ENCODE measurements at regions not wholly inside any gene's neighbourhood (a gene's known extent, or its start where the extent isn't known, plus 50 kb on each side); places are given as distances from the start of the nearest gene placed in this dataset.

DNA sequence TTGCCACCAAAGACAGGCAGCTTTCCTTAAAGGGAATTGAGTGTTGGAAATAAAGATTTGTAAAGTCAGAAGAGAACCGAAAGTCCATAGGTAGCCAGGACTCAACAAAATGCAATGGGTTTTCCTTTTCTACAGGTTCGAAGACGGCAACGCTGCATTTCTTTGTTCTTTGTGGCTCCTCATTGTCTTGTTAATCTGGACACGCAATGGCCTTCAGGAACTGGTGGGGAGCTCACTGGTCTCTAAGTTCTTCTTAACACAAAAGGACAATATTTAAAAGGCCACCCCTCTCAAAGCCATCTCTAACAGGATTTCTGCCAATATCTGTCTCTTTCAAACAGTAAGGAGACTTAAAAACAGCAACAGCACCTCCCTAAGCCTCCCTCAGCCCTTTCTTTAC lies 170.6 kb downstream of the RMI1 start:
- Histone ChIP-seq H3K27ac (ENCODE audit: low read depth, low read length) (no peak overlapping the region), H3K36me3 (ENCODE audit: insufficient read depth, low read length) (no peaks in the 10 kb centered on the region), H2AFZ (ENCODE audit: low read length) (no peak overlapping the region), H3K27me3 (ENCODE audit: insufficient read depth, low read length) (no peaks in the 10 kb centered on the region), H3K4me1 (ENCODE audit: insufficient read depth, low read length) (peaks cover 13% of the 10 kb centered on the region), H3K4me3 (ENCODE audit: insufficient read depth, low read length) (no peak overlapping the region), H3K79me2 (ENCODE audit: insufficient read depth, low read length) (no peaks in the 10 kb centered on the region), H3K4me2 (ENCODE audit: insufficient read depth, low read length) (no peak overlapping the region), H4K20me1 (ENCODE audit: insufficient read depth, low read length) (no peaks in the 10 kb centered on the region), H3K9me3 (ENCODE audit: low read depth, low read length) (no peaks in the 10 kb centered on the region)
- no peak for DNase-seq (ENCODE audit: insufficient read length, low spot score, missing footprints)
- TF ChIP-seq, protein P1, sequence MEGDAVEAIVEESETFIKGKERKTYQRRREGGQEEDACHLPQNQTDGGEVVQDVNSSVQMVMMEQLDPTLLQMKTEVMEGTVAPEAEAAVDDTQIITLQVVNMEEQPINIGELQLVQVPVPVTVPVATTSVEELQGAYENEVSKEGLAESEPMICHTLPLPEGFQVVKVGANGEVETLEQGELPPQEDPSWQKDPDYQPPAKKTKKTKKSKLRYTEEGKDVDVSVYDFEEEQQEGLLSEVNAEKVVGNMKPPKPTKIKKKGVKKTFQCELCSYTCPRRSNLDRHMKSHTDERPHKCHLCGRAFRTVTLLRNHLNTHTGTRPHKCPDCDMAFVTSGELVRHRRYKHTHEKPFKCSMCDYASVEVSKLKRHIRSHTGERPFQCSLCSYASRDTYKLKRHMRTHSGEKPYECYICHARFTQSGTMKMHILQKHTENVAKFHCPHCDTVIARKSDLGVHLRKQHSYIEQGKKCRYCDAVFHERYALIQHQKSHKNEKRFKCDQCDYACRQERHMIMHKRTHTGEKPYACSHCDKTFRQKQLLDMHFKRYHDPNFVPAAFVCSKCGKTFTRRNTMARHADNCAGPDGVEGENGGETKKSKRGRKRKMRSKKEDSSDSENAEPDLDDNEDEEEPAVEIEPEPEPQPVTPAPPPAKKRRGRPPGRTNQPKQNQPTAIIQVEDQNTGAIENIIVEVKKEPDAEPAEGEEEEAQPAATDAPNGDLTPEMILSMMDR (IDR thresholded peaks at IDR 0.05; ENCODE audit: extremely low read depth, low read depth, low read length): no peak

DNA sequence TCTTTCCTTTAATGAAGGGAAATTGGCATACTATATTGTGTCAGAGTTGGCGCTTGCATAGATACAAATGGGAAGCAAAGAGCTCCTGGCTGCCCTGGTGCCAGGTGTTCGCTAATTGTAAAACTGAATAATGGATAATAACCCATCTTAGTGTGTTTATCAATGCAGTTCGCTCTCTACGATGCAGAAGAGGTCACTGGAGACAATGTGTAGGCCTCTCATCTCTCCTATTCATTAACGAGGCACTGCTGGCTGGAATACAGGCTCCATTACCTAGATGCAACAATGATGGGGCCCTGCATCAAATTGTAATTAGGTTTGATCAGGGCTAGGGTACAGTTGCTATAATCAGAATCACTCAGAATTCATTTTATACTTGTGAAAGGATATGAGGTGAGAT lies 171.0 kb downstream of the RMI1 start:
- no peak overlapping the region for H3K4me3 ChIP-seq (ENCODE audit: insufficient read depth, low read length)
- H4K20me1 ChIP-seq (ENCODE audit: insufficient read depth, low read length): no peaks in the 10 kb centered on the region
- TF ChIP-seq, protein P1 (IDR thresholded peaks at IDR 0.05; ENCODE audit: extremely low read depth, low read depth, low read length): no peak
- H3K36me3 ChIP-seq (ENCODE audit: insufficient read depth, low read length): no peaks in the 10 kb centered on the region
- H3K79me2 ChIP-seq (ENCODE audit: insufficient read depth, low read length): no peaks in the 10 kb centered on the region
- no peak overlapping the region for H2AFZ ChIP-seq (ENCODE audit: low read length)
- DNase-seq (ENCODE audit: insufficient read length, low spot score, missing footprints): no peak
- peaks cover 13% of the 10 kb centered on the region for H3K4me1 ChIP-seq (ENCODE audit: insufficient read depth, low read length)
- H3K4me2 ChIP-seq (ENCODE audit: insufficient read depth, low read length): no peak overlapping the region
- H3K27me3 ChIP-seq (ENCODE audit: insufficient read depth, low read length): no peaks in the 10 kb centered on the region
- H3K9me3 ChIP-seq (ENCODE audit: low read depth, low read length): no peaks in the 10 kb centered on the region
- H3K27ac ChIP-seq (ENCODE audit: low read depth, low read length): no peak overlapping the region

DNA sequence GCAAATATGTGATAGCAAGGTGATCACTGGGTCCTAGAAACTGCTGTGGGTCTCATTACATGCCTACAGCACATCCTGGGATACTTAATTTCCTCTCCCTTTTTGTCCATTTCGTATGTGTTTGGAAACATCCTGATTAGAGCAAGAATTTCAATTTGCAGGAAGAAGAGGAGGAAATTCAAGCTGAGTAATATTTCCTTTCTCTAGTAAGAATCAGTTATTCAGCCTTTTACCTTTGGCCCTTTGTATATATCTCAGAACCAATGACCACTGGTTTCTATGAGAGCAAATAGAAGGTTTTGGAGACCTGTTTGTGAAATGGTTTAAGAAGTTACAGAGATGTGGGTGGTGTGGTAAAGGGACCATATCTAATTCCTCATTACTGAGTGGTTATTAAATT lies 171.6 kb downstream of the RMI1 start:
- Histone ChIP-seq H3K4me1 (ENCODE audit: insufficient read depth, low read length) (peaks cover 13% of the 10 kb centered on the region), H3K9me3 (ENCODE audit: low read depth, low read length) (no peaks in the 10 kb centered on the region), H3K4me3 (ENCODE audit: insufficient read depth, low read length) (no peak overlapping the region), H2AFZ (ENCODE audit: low read length) (no peak overlapping the region), H4K20me1 (ENCODE audit: insufficient read depth, low read length) (no peaks in the 10 kb centered on the region), H3K36me3 (ENCODE audit: insufficient read depth, low read length) (no peaks in the 10 kb centered on the region), H3K27ac (ENCODE audit: low read depth, low read length) (no peak overlapping the region), H3K27me3 (ENCODE audit: insufficient read depth, low read length) (no peaks in the 10 kb centered on the region), H3K4me2 (ENCODE audit: insufficient read depth, low read length) (no peak overlapping the region), H3K79me2 (ENCODE audit: insufficient read depth, low read length) (no peaks in the 10 kb centered on the region)
- TF ChIP-seq, protein P1 (IDR thresholded peaks at IDR 0.05; ENCODE audit: extremely low read depth, low read depth, low read length): no peak
- DNase-seq (ENCODE audit: insufficient read length, low spot score, missing footprints): no peak

DNA sequence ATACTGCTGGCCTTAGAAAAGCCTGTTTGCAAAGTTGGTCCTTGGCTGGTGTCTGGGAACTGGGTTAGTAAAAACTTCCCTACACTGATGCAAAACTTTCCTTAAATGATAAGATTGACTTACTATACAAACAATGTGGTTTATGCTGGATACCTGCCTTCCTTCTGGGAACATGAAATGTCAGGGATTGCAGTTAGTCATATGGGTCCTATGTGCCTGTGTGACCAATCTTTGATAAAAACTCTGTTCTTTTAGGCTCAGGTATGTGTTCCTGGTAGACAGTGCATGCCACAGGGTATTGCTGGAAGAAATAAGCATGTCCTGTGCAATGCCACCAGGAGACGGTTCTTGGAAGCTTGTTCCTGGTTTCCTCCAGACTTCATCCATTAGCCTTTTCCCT lies 173.3 kb downstream of the RMI1 start:
- Histone ChIP-seq H3K4me3 (ENCODE audit: insufficient read depth, low read length) (no peak overlapping the region), H2AFZ (ENCODE audit: low read length) (no peak overlapping the region), H3K4me2 (ENCODE audit: insufficient read depth, low read length) (peak overlapping the region; percentile 37), H3K9me3 (ENCODE audit: low read depth, low read length) (no peaks in the 10 kb centered on the region), H3K27me3 (ENCODE audit: insufficient read depth, low read length) (no peaks in the 10 kb centered on the region), H3K4me1 (ENCODE audit: insufficient read depth, low read length) (peaks cover 13% of the 10 kb centered on the region), H3K79me2 (ENCODE audit: insufficient read depth, low read length) (no peaks in the 10 kb centered on the region), H3K36me3 (ENCODE audit: insufficient read depth, low read length) (no peaks in the 10 kb centered on the region), H3K27ac (ENCODE audit: low read depth, low read length) (peak overlapping the region; percentile 44), H4K20me1 (ENCODE audit: insufficient read depth, low read length) (no peaks in the 10 kb centered on the region)
- TF ChIP-seq, protein P1 (IDR thresholded peaks at IDR 0.05; ENCODE audit: extremely low read depth, low read depth, low read length): no peak
- no peak for DNase-seq (ENCODE audit: insufficient read length, low spot score, missing footprints)

Measured in osteoblast (primary cell).